ENCODE measurements at regions not wholly inside any gene's neighbourhood (a gene's known extent, or its start where the extent isn't known, plus 50 kb on each side); places are given as distances from the start of the nearest gene placed in this dataset.

DNA sequence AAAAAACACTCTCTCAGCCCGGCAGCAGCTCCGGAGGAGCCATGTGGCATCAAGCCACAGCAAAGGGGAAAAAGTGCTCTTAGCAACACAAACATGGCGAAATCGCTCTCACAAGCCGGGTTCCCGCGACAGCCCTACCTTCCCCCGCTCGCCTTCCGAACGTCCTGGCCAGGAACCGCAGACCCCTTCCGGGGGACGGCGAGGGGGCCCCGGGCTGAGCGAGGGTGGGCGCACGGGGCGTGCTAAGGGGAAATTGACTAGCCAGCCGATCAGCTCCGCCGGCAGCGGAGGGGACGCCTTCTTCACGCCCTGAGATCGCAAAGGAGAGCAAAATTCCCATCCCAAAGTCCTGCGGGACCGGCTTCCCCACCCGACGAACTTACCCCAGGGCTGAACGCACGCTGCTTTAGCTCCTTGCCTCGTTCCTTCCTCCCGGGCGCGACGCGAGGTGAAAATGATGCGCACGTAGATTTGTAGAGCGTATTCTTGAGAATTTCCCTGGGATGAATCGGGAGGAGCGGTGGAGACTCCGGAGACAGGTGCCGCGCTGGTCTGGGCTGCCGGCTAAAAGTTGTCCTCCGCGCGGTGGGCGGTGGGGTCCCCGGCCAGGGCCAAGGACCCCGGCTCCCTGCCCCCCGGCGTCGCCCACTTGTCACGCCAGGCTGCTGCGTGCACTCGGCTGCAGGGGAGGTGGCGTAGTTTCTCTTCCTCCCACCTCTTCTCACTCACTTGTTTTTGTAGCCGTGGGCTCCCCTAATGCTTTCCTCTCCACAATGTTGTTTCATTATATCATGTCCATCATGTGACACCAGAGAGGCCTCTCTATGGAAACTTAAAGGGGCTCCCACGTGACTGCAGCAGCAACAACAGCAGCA lies 220.1 kb upstream of the MKLN1 start (continued):
- TF ChIP-seq ZBTB6 (tag by site-specific recombination; IDR thresholded peaks at IDR 0.05), result no peak
- TF ChIP-seq GLI4 (tag by site-specific recombination; IDR thresholded peaks at IDR 0.05), result no peak
- TF ChIP-seq GLIS1 (tag by site-specific recombination; IDR thresholded peaks at IDR 0.05), result peak; percentile 41; the same call in 1 of the 2 replicates
- TF ChIP-seq, protein P1, sequence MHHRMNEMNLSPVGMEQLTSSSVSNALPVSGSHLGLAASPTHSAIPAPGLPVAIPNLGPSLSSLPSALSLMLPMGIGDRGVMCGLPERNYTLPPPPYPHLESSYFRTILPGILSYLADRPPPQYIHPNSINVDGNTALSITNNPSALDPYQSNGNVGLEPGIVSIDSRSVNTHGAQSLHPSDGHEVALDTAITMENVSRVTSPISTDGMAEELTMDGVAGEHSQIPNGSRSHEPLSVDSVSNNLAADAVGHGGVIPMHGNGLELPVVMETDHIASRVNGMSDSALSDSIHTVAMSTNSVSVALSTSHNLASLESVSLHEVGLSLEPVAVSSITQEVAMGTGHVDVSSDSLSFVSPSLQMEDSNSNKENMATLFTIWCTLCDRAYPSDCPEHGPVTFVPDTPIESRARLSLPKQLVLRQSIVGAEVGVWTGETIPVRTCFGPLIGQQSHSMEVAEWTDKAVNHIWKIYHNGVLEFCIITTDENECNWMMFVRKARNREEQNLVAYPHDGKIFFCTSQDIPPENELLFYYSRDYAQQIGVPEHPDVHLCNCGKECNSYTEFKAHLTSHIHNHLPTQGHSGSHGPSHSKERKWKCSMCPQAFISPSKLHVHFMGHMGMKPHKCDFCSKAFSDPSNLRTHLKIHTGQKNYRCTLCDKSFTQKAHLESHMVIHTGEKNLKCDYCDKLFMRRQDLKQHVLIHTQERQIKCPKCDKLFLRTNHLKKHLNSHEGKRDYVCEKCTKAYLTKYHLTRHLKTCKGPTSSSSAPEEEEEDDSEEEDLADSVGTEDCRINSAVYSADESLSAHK (tag by site-specific recombination; IDR thresholded peaks at IDR 0.05), result peak; percentile 57
- no peak for TF ChIP-seq ZNF140 (tag by site-specific recombination; IDR thresholded peaks at IDR 0.05)
- TF ChIP-seq ZNF600 (tag by site-specific recombination; IDR thresholded peaks at IDR 0.05), result peak; percentile 55; the same call in 1 of the 2 replicates
- TF ChIP-seq GFI1B (tag by site-specific recombination; IDR thresholded peaks at IDR 0.05), result no peak
- TF ChIP-seq ZNF292 (tag by site-specific recombination; IDR thresholded peaks at IDR 0.05; ENCODE audit: borderline replicate concordance, low read depth), result no peak
- peak; percentile 50; the same call in 1 of the 2 replicates for TF ChIP-seq IKZF3 (tag by site-specific recombination; IDR thresholded peaks at IDR 0.05)
- no peak for TF ChIP-seq MEIS1 (CRISPR knock-in tag; IDR thresholded peaks at IDR 0.05; ENCODE audit: borderline replicate concordance)
- TF ChIP-seq, protein P2, sequence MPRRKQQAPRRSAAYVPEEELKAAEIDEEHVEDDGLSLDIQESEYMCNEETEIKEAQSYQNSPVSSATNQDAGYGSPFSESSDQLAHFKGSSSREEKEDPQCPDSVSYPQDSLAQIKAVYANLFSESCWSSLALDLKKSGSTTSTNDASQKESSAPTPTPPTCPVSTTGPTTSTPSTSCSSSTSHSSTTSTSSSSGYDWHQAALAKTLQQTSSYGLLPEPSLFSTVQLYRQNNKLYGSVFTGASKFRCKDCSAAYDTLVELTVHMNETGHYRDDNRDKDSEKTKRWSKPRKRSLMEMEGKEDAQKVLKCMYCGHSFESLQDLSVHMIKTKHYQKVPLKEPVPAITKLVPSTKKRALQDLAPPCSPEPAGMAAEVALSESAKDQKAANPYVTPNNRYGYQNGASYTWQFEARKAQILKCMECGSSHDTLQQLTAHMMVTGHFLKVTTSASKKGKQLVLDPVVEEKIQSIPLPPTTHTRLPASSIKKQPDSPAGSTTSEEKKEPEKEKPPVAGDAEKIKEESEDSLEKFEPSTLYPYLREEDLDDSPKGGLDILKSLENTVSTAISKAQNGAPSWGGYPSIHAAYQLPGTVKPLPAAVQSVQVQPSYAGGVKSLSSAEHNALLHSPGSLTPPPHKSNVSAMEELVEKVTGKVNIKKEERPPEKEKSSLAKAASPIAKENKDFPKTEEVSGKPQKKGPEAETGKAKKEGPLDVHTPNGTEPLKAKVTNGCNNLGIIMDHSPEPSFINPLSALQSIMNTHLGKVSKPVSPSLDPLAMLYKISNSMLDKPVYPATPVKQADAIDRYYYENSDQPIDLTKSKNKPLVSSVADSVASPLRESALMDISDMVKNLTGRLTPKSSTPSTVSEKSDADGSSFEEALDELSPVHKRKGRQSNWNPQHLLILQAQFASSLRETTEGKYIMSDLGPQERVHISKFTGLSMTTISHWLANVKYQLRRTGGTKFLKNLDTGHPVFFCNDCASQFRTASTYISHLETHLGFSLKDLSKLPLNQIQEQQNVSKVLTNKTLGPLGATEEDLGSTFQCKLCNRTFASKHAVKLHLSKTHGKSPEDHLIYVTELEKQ (tag by site-specific recombination; IDR thresholded peaks at IDR 0.05; ENCODE audit: borderline replicate concordance), result no peak
- no peak for TF ChIP-seq ZNF560 (tag by site-specific recombination; IDR thresholded peaks at IDR 0.05; ENCODE audit: borderline replicate concordance)
- peak; percentile 96 for TF ChIP-seq EGR2 (tag by site-specific recombination; IDR thresholded peaks at IDR 0.05; ENCODE audit: low read depth)
- TF ChIP-seq TCF7L2 (IDR thresholded peaks at IDR 0.05; ENCODE audit: borderline replicate concordance, low read depth, low read length), result no peak
- TF ChIP-seq ZNF214 (tag by site-specific recombination; IDR thresholded peaks at IDR 0.05; ENCODE audit: borderline replicate concordance), result no peak
- no peak for TF ChIP-seq ZNF518A (tag by site-specific recombination; conservative IDR thresholded peaks at IDR 0.05; ENCODE audit: low read depth)
- TF ChIP-seq ZNF354C (tag by site-specific recombination; IDR thresholded peaks at IDR 0.05; ENCODE audit: borderline replicate concordance, low read depth), result no peak
- TF ChIP-seq KLF7 (tag by site-specific recombination; IDR thresholded peaks at IDR 0.05; ENCODE audit: borderline replicate concordance), result 0 out of 2 replicates have a peak, but pooled peaks have one; percentile 22
- peak; percentile 50 for TF ChIP-seq ZNF341 (tag by site-specific recombination; IDR thresholded peaks at IDR 0.05; ENCODE audit: low read depth)
- TF ChIP-seq BCL11B (tag by site-specific recombination; IDR thresholded peaks at IDR 0.05; ENCODE audit: low read depth), result no peak
- no peak for TF ChIP-seq ZNF37A (tag by site-specific recombination; IDR thresholded peaks at IDR 0.05)
- TF ChIP-seq ZFP41 (tag by site-specific recombination; IDR thresholded peaks at IDR 0.05; ENCODE audit: borderline replicate concordance), result no peak
- TF ChIP-seq, protein P3, sequence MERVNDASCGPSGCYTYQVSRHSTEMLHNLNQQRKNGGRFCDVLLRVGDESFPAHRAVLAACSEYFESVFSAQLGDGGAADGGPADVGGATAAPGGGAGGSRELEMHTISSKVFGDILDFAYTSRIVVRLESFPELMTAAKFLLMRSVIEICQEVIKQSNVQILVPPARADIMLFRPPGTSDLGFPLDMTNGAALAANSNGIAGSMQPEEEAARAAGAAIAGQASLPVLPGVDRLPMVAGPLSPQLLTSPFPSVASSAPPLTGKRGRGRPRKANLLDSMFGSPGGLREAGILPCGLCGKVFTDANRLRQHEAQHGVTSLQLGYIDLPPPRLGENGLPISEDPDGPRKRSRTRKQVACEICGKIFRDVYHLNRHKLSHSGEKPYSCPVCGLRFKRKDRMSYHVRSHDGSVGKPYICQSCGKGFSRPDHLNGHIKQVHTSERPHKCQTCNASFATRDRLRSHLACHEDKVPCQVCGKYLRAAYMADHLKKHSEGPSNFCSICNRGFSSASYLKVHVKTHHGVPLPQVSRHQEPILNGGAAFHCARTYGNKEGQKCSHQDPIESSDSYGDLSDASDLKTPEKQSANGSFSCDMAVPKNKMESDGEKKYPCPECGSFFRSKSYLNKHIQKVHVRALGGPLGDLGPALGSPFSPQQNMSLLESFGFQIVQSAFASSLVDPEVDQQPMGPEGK (tag by site-specific recombination; IDR thresholded peaks at IDR 0.05), result peak; percentile 64
- TF ChIP-seq ZBTB17 (tag by site-specific recombination; IDR thresholded peaks at IDR 0.05), result peak; percentile 73

All from HEK293 (cell line).